GM12864 (cell line): ENCODE measurements at regions not wholly inside any gene's neighbourhood (a gene's known extent, or its start where the extent isn't known, plus 50 kb on each side); places are given as distances from the start of the nearest gene placed in this dataset.

ENCODE experiments used
- DNase-seq: peaks from one replicate; pipeline ENCODE4 v3.0.0-alpha.2; 2011; ENCODE audit warnings: low read depth
- H3K4me3 ChIP-seq: 2 replicates; pipeline ENCODE4 v1.5.1; 2011; ENCODE audit warnings: mild to moderate bottlenecking, low read depth, low read length, control low read depth
- TF ChIP-seq, protein P1 (sequence below): IDR thresholded peaks from 2 replicates; pipeline ENCODE4 v1.5.1; 2011; ENCODE audit warnings: low read depth, mild to moderate bottlenecking, moderate library complexity, low read length, control low read depth, inconsistent platforms; ENCODE audit errors: missing control alignments

DNA sequence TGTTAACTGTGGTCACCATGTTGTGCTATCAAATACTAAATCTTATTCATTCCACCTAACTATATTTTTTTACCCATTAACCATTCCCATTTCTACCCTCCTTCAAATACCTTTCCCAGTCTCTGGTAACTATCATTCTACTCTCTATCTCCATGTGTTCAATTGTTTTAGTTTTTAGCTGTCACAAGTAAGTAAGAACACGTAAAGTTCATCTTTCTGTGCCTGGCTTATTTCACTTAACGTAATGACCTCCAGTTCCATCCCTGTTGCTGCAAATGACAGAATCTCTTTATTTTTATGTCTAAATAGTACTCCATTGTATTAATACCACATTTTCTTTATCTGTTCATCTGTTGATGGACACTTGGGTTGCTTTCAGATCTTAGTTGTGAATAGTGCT lies 485.1 kb upstream of the CD180 start:
- DNase-seq: no peak
- TF ChIP-seq, protein P1, sequence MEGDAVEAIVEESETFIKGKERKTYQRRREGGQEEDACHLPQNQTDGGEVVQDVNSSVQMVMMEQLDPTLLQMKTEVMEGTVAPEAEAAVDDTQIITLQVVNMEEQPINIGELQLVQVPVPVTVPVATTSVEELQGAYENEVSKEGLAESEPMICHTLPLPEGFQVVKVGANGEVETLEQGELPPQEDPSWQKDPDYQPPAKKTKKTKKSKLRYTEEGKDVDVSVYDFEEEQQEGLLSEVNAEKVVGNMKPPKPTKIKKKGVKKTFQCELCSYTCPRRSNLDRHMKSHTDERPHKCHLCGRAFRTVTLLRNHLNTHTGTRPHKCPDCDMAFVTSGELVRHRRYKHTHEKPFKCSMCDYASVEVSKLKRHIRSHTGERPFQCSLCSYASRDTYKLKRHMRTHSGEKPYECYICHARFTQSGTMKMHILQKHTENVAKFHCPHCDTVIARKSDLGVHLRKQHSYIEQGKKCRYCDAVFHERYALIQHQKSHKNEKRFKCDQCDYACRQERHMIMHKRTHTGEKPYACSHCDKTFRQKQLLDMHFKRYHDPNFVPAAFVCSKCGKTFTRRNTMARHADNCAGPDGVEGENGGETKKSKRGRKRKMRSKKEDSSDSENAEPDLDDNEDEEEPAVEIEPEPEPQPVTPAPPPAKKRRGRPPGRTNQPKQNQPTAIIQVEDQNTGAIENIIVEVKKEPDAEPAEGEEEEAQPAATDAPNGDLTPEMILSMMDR: no peak
- no peak overlapping the region for H3K4me3 ChIP-seq

DNA sequence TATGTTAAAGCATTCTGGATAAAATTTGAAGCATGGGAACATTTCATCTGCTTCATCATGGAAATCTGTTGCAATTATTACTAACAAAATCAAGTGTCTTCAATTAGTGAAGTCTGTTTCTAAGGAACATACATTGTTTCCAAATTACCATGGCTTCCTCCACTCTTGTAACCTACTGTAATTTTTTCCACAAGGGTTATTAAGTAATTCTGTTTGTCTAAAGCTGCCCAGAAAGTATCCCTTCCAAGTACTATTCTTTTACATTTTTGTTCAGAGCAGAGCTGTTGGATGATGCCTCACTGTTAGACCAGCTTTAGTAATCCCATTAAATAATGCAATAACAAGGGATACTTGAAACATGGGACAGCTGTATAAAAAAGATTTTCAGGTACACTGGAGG lies 483.5 kb upstream of the CD180 start:
- H3K4me3 ChIP-seq: no peak overlapping the region
- no peak for DNase-seq
- TF ChIP-seq, protein P1: no peak

DNA sequence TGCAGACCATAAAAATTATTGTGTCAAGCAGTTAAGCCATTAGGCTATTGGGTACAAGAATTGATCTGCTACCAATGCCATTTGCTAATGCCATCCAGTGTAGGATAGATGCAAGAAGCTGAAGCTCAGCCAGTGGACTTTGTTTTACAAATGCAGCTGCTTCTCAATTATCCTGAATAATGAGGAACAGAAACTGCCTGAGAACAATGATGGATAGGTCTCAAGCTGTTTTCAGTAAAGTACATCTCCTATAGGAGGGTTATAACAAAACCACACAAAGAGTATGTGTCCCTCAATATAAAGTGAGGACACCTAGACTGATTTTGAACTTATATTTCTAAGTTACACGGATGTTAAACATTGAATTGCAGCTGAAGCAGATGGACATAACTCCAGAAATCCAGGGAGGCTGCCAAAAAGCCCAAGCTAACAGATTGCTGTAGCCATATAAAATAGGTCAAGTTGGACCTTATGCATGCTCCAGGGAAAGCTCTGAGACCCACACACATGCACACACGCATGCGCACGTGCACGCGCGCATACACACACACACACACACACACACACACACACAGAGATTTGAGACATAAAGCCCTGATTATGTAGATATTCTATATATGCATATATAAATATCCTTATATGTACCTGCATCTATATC lies 482.7 kb upstream of the CD180 start:
- TF ChIP-seq, protein P1: no peak
- H3K4me3 ChIP-seq: no peak overlapping the region
- no peak for DNase-seq

DNA sequence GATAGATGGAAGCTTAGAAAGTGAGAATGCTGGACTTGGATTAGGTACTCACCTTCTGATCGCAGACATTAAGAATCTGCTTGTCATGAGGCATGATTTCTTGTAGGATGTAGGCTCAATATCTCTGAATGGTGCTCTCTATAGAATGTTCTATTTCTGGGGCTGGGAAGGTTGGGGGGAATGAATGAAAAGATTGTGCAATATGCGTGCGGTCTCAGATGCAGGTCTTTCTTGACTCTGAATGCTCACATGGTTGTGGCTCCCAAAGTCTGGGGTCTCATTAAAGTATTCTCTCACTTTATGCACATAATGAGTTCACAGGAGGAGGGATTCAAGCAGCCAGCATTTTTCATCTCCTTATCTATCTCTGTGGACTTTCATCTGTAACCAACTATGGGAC lies 482.0 kb upstream of the CD180 start:
- TF ChIP-seq, protein P1: no peak
- DNase-seq: no peak
- H3K4me3 ChIP-seq: no peak overlapping the region

DNA sequence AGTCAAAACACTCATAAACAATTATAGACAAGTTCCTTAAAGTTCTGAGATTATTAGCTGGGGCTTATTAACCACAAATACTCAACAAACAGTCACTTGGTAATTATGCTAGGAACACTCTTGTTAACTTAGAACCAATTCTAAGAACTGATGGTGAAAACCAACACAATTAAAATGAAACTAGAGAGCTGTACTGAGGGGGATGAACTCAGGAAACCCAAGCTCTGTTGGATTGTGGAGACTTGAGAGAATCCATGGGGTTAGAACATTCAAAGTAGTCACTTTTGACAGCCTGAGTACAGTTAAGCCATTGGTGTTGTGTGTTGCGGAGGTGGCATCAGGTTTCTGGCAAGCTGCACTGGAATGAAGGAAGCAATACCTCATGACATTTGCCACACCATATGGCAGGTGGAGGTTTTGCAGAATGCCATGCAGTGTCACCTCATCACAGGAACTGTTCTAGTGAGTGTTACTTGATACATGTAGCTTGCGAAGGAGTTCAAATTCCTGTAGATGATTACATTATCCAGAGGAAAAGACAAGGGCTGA lies 480.9 kb upstream of the CD180 start:
- DNase-seq: no peak
- TF ChIP-seq, protein P1: no peak
- no peak overlapping the region for H3K4me3 ChIP-seq

DNA sequence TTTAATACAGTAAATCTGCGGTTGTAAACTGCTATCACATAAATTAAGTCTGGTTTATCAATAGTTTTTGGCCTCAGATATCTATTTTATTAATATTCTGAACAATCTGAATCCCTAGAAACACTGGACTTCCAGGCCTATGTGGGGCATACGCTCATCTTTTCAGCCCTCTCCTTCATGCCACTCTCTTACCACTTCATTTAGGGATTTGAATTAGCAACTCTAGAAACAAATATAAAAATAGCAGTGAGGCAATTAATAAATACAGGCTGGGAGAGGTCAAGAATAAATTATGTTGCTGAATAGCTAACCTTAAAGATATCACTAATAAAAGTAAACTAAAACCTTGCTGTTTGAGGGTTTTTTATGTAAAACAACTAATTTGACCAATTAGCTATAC lies 480.3 kb upstream of the CD180 start:
- DNase-seq: no peak
- TF ChIP-seq, protein P1: no peak

DNA sequence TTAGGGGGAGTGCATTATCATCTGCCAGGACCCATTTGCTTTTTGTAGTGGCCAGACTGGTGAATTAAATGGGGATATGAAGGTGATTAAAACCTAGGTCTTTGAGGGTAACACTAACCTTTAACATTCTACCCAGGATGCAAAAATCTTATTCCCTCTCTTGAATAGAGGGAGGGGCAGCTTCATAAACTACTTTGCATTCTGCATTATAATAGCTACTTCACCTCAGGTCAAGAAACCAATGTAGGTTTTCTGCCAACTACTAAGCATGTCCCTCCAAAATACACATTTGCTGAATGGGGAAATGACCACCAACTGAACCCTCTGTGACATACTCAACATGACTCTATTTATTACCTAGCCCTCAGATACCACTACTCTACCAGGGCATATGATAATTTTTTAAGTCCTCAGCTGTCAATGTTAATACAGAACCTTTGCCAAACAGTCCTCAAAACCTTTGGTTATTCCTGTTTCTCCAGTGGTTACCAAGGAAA lies 477.6 kb upstream of the CD180 start:
- TF ChIP-seq, protein P1: no peak
- no peak for DNase-seq
- no peak overlapping the region for H3K4me3 ChIP-seq

More for the DNA sequence above, 480.3 kb upstream of the CD180 start:
- H3K4me3 ChIP-seq: no peak overlapping the region
